Stromal cell of bone marrow (primary cell): ENCODE measurements at regions not wholly inside any gene's neighbourhood (a gene's known extent, or its start where the extent isn't known, plus 50 kb on each side); places are given as distances from the start of the nearest gene placed in this dataset.
"Not testable (repeated sequence)": the region's sequence is repeated elsewhere in the genome, so short reads cannot be mapped to it uniquely, and the experiment has no call there.

Source experiments
- DNase-seq: peaks from one replicate; pipeline ENCODE4 v3.0.0-alpha.2; 2012; ENCODE audit warnings: low read depth

DNA sequence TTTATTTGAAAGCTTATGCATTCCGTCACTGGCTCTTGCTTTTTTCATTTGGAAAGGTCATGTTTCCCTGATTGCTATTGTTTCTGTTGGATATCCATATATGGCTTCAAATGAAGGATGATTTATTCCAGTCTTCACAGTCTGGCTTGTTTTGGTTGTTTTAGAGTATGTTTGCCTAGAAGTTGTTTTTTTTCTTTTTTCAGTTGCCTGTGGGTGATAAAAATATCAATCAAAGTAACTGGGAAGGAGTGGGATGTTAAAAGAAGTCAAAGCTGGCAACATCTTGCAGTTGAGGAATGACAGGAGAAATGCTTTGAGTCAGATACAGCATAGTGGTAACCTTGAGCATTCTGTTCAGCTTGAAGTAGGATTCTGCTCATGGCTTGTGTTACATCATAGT, 610.5 kb downstream of the PLOD2 start:
- DNase-seq, result no peak

DNA sequence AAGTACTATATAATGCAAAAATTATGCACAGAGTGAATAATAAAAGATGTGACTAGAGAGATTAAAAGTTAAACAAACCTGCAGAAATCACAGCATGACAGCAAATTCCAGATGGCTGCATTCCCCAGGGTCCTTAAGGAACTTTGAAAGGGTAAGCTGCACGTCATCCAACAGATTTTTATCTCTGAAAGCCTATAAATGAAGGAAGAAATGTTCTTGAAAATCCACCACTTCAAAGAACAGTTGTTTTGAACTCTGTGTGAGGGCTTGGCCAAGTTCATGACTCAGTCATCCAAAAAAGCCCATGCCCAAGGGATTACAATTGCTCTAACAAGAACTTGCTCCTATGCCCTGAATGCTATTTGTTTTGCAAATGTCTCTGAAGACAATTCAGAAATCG, 603.6 kb downstream of the PLOD2 start:
- peak; percentile 1 for DNase-seq

DNA sequence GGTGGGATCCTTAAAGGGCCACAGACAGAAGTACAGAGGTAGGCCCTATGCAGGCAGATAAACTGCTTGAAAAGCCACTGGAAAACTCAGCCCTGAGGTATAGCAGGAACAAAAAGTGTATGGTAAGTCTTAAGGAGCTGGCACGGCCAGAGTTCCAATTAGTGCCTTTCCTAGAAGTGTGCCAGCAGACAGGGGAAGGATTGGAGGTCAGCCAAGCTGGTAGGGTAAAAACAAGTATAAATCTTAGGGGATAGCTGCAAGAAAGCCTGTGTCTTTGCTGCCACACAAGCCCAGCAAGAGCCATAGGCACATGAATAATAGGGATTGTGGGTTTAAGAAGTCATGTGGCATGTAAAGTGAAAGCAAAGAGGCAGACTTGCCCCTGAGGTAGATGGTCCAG, 582.5 kb downstream of the PLOD2 start:
- no peak for DNase-seq

DNA sequence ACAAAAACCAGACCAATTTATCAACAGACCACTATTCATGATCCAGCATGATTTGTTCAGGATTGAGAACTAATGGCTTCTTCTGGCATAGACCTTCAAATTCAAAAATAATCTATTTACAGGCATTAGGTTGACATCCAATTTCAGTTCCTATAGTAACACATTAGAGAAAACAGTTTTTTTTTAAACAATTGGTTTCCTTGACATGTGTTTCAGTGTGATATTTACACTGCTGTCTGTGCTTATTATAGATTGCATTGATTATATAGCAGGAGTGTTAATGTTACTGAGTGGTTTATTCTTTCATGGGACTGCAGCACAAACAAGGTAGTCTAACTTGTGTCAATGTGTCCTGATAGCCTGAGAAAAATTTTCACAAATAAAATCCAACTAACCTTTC, 579.3 kb downstream of the PLOD2 start:
- no peak for DNase-seq

DNA sequence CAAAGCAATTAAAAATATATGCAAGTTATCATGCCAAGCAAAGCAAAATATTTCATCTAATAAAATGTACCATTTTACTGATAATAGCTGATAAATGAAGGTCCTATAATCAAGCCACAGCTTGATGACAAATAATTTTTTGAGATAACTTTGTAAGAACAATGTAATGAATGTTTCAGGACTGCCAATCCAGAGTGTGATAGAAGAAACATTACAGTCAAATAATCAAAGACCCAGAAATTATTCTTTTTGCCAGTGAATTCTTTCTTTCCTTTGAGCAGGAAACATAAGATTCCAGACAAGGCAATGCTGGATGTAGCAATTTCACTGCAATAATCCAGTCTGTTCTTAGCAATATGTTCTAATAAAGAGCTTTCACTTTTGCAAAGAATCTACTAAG, 556.1 kb downstream of the PLOD2 start:
- DNase-seq, result no peak

DNA sequence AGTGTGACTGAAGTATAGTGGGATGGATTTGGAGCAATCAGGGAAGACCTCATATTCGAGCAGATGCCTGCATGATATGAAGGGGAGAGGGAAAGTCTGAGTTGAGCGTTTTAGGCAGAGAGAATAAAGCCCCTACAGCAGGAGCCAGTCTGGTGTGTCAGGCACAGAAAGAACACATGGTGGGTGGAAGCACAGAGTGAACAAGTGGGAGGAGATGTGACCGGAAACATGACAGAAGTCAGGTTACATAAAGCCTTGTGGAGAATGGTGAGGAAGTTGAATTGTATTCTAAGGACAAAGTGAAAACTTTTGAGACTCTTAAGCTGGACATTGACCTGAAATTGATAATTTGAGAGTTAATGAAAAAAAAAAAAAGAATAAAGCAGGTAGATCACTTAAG, 541.0 kb downstream of the PLOD2 start:
- DNase-seq, result no peak

DNA sequence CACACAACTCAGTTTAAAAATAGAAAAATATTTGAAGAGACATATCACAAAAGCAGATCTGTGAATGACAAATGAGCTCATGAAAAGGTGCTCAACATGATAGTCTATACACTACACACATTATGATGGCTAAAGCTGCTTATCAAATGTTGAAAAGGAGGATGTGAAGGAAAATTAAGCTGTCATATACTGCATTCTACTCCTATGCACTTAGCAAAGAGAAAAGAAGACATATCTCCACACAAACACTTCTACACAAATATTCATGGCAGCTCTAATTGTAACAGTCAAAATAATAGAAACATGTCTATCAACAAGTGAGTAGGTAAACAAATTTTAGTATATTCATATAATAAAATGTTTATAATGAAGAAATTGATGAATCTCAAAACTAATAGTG, 540.5 kb downstream of the PLOD2 start:
- no peak for DNase-seq

DNA sequence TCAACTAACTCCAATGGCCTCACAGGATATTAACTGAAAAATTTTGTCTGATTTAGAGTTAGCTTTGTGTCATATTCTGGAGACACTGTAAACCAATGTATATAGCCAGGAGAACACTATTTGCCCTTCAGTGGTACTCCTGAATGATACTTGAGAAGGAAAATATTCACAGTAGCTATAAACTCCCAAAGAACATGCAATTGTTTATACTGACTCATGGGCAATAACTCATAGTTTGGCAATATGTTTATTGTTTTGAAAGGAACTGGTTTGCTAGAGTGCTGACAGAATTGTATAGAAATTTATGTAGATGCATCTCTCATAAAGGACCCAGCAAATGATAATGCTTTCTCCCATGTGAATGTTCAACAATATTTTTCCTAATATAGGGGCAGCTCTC, 537.6 kb downstream of the PLOD2 start:
- DNase-seq, result no peak

DNA sequence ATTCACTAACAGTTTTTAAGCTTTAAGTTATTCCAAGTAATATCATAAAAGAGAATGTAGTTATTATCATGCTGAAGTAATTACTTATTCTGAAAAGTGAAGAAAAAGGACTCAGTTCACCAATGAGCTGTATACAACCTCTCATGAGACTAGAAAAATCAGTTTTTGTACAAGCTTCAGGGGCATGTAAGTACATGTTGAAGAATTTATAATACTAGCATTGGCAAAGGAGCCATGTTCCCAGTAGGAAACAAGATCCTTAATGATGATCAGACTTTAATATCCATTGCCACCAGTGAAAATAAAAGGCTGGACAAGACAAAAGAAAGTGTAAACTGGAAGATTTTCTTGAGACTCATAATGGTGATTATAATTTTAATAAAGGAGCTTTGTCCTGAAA, 532.8 kb downstream of the PLOD2 start:
- DNase-seq, result no peak

DNA sequence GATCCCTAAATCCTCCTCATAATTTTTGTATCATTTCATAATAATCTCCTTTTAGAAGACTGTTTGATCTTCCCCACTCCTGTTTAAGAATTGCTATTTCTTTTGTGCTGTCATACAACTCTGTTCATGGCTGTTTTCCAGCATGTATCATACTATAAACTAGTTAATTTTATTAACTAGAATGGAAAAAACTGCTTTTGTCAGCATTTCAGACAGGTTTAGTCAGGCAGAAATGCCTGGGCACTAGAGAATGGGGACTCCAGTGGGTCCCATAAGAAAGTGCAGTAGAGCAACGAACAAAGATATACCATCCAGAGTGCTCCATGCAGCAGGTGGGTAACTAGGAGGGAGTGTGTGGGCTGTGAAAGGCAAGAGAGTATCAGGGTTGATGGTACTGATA, 523.9 kb downstream of the PLOD2 start:
- no peak for DNase-seq

DNA sequence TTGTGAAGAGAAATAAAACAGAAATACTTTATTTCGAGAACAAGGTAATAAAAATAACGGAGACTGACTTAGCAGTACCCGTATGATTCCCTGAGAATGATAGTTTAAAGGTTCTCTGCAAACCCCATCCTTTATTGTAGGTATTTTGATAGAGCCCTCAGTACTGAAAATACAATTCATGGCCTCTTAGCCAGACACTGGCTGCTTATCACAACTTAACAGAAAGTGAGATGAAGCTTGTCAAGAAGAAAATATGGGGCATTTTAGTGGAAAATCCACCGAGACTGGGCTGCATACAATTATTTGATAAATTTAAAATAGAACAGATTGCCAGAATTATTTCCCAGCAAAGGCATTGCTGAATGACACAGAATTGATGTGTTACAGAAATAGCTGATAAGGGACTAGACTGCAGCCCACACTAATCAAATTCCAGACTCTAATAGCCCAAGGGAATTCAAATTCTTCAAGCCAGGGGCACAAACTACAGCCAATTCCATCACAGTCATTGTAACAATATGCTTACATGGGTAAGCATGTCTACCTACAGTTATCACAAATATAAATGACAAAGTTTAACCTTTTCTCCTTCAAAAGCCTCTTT, 521.9 kb downstream of the PLOD2 start:
- DNase-seq, result no peak

DNA sequence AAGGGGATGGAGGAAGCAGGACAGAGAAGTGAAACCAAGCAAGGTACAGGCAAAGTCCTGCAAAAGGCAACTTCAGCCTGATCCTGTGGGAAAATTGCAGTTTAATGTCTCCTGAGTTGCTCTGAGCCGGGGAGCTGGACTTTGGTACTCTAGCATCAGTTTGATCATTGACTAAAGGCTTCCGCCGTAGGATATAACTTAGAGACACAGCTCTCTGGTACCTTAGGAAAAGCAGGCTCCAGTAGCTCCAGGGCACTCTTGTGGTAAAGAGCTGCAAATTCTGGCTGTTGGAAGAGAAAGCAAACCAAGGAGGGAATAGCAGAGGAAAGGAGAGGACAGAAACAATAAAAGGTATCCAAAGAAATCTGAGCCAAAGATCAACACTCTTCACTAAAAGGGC, 521.1 kb downstream of the PLOD2 start:
- DNase-seq, result no peak

DNA sequence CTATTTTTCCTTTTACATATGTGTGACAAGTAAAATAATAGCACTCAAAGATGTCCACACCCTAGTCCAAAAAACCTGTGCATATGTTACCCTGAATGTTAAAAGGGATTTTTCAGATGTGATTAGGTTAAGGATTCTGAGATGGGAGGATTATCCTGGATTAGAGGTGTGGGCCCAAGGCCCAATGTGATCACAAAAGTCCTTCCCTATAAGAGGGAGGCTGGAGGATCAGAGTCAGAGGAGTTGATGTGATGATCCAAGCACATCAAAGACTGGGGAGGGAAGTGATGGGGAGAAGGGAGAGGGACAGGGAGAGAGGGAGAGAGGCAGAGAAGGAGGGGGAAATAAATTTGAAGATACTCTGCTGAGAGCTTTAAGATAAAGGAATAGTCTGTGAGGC, 512.6 kb downstream of the PLOD2 start:
- DNase-seq, result no peak

DNA sequence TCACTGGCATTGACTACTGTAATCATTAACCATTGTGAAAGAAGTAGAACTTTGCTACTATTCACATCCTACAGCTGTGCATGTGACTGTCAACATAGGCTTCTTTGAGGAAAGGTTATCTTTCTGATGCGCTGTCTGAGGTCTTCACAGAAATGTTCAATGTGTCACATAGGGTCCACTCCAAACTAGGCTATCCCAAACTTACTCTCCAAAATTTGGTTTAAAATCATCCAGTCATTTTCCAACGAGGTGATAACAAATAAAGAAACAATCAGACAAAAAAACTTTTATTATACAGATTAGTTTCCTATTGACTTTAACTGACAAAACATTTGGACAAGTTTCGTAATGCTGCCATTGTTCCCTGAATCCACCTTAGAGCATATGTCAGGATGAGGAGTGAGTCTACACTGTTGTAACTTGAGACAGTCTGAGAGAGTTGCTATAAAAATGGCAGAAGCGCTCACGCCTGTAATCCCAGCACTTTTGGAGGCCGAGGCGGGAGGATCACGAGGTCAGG, 511.6 kb downstream of the PLOD2 start:
- no peak for DNase-seq

DNA sequence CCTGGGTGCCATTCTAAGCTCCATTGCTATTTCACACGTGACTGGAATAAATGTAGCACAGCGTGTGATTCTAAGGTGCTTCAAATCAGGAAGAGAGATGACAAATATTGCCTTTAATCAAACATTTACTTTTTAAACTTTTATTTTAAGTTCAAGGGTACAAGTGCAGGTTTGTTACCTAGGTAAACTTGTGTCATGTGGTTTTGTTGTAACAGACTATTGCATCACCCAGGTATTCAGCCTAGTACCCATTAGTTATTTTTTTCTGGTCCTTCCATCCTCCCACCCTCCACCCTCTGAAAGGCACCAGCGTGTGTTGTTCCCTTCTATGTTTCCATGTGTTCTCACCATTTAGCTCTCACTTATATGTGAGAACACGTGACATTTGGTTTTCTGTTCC, 510.8 kb downstream of the PLOD2 start:
- DNase-seq, result no peak

DNA sequence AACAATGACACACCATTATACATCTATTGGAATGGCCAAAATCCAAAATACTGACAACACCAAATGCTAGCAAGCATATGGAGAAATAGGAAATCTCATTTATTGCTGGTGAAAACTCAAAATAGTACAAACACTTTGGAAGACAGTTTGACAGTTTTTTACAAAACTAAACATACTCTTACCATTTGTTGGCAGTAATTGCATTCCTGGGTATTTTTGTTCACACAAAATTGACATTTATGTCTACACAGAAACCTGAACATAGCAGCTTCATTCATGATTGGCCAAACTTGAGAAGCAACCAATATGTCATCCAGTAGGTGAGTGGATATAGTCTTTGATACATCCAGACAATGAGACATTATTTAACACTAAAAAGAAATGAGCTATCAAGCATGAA, 489.9 kb downstream of the PLOD2 start:
- no peak for DNase-seq

DNA sequence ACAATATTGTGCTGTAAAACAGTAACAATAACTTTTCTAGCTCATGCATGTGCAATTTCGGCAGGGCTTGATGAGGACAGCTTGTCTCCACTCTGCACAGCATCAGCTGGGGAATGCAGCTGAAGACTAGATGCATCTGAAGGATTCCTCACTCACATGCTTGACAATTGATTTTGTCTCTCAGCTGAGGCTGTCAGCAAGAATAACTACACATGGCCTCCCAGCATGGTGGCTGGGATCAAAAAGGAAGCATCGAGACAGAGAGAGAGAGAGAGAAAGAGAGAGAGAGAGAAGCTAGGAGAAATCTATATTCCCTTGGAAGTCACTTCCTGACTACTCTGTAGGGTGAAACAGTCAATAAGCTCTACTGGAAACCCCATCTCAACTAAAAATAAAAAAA, 487.1 kb downstream of the PLOD2 start:
- no peak for DNase-seq

DNA sequence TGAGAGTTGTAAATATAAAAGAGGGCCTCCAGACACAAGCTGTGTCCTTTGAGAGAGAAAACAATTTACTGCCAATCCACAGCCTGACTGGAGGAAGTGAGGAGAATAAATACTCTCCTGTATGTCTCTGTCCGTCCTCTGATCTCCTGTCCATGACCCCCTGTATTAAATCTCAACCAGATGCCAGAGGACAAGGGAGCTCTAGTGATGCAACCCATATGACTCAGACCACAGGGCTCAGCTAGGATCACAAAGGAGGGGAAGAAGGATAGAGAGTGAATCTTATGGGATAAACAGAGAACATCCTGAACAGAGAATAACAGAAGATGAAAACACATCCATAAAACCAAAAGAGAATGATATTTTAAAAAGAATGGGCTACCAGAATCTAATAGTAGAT, 482.6 kb downstream of the PLOD2 start:
- DNase-seq, result peak; percentile 6

DNA sequence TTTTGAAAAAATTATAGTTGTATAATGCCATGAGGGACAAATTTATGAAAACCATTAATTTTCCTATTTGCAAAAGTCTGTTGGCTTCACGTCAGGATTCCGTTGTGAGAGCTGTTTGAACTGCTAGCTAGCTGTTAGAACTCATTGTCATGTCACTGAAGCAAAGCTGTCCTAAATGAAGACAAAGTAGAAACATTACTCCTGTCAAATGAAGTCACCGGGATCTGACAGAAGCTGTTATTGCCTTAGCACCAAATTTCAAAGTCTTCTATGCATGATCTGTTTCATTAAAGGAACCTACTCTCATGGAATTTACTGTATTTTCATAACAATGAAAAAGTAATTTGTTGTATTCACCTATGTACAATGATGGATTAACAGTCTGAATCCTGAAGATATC, 479.8 kb downstream of the PLOD2 start:
- DNase-seq, result no peak

DNA sequence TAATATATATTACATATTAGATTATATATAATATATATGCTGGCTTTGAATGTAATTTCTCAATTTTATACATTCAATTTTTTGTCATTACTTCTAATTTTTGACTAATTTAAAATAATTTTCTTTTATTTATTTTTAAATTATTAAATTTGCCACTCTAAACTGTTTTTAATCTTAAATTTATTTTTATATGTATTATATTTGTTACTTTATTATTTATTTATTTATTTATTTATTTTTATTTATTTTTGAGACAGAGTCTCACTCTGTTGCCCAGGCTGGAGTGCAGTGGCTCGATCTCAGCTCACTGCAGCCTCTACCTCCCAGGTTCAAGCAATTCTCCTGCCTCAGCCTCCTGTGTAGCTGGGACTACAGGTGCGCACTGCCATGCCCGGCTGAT, 473.0 kb downstream of the PLOD2 start:
- not testable (repeated sequence) for DNase-seq

DNA sequence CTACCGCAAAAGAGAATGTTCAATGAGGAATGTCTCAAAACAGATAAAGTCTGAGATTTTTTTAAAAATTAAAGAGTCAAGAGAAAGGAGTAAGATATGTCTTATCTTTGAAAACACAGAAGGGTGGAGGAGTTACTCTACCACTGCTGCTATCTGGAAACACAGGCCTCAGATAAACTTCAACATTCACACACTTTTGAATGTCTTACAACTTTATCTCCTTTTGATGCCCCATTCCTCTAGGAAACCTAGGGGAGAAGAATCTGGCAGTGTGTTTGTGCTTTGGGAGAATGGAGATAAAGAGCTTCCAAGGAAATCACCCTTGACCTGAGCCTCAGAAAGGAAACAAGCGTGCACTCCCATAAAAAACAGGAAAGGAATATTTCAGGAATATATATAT, 468.2 kb downstream of the PLOD2 start:
- DNase-seq, result no peak

DNA sequence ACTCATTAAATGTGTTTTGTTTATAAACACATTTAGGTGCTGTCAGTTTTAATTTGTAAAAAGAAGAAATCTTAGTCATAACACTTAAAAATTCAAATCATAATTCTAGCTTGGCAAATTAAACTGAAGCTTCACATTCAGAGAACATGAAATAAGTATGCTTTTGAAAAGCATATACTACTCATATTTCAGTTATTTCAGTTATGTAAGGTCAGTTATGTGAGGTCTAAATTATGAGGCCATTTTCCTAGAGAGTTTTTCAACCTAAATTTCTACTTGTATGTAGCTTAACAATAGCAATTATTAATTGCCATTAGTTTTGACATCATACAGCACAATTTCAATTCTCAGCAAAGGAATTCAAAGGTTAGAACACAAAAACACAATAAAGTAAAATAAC, 465.0 kb downstream of the PLOD2 start:
- no peak for DNase-seq

DNA sequence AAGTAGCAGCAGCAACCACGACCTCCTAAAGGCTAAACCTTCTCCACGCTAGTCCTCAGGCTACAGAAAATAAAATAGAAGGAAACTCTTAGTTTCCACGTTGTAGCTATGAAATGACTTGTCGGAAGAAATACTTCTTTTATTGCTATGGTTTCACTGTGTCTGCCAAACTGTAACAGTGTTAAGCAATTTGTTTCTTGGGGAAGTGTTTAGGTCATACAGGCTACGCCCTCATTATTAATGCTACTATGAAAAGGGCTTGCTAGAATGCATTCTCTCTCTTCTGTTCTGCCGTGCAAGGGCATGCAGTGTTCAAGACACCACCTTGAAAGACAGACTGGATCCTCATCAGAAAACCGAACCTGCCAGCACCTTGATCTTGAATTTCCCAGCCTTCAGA, 462.7 kb downstream of the PLOD2 start:
- DNase-seq, result peak; percentile 45

DNA sequence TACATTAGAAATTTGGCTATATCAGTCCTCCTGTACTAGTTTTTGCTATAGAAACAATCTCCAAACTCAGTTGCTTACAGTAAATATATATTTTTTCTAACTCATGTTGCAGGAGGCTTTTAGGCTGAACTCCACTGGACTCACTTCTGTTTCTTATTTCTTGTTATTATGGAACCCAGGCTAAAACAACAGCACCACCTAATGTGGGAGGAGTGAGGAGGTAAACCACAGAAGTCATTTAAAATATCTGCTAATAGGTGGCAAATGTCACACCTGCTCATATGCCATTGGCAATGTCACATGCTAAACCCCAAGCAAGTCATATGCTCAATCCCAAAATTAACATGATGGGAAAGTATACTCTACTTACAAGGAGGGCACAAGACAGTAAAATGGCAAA, 462.2 kb downstream of the PLOD2 start:
- no peak for DNase-seq

DNA sequence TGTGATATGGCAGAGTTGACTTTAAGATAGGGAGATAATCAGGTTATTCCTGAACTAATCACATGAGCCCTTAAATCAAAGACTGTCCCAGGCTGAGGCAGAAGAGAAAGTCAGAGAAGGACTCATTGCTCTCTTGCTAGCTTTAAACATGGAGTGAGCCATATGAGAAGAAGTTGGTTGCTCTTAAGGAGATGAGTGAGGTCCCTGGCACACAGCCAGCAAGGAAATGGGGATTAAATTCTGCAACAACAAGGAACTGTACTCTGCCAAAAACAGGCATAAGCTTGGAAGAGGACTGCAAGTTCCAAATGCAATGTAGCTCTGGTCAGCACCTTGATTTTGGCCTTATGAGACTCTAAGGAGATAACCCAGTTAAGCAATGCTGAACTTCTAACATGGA, 457.0 kb downstream of the PLOD2 start:
- no peak for DNase-seq
